H1 (cell line): ENCODE measurements at regions not wholly inside any gene's neighbourhood (a gene's known extent, or its start where the extent isn't known, plus 50 kb on each side); places are given as distances from the start of the nearest gene placed in this dataset.

Source experiments
- CTCF ChIP-seq, 3 experiments: IDR thresholded peaks; 1 replicate in 2 of 3; 2 replicates in 1 of 3; pipeline versions ENCODE4 v1.5.1 to v1.6.1; 2011; ENCODE audit warnings: low read length in 3 of 3, mild to moderate bottlenecking in 3 of 3, inconsistent platforms in 2 of 3, low read depth in 1 of 3, moderate library complexity in 1 of 3; ENCODE audit not compliant: insufficient read depth in 1 of 3; ENCODE audit errors: control extremely low read depth in 1 of 3
- EZH2 ChIP-seq: fragments of 200-600 bp; sonication (generic); IDR thresholded peaks from 2 replicates; pipeline ENCODE4 v1.7.1; 2012; ENCODE audit warnings: low read depth, mild to moderate bottlenecking, moderate library complexity, low read length, inconsistent platforms; ENCODE audit not compliant: severe bottlenecking
- KDM5A ChIP-seq: fragments of 200-600 bp; IDR thresholded peaks from 2 replicates; pipeline ENCODE4 v1.7.1; 2012; ENCODE audit warnings: mild to moderate bottlenecking, low read length, inconsistent platforms, mixed read lengths
- NANOG ChIP-seq: IDR thresholded peaks from 2 replicates; pipeline ENCODE4 v1.6.1; 2011; ENCODE audit warnings: low read length, low read depth, mild to moderate bottlenecking, inconsistent platforms; ENCODE audit not compliant: insufficient read depth, poor library complexity, severe bottlenecking
- POLR2AphosphoS5 ChIP-seq: IDR thresholded peaks from 2 replicates; pipeline ENCODE4 v1.6.1; 2011; ENCODE audit warnings: low read depth, low read length
- SP1 ChIP-seq: IDR thresholded peaks from 2 replicates; pipeline ENCODE4 v1.6.1; 2011; ENCODE audit warnings: low read depth, low read length
- SUZ12 ChIP-seq: fragments of 200-600 bp; sonication (generic); IDR thresholded peaks from 2 replicates; pipeline ENCODE4 v1.6.1; 2012; ENCODE audit warnings: mild to moderate bottlenecking, inconsistent platforms, low read length, moderate library complexity, mixed read lengths
- TAF1 ChIP-seq: IDR thresholded peaks from 2 replicates; pipeline ENCODE4 v1.6.1; 2011; ENCODE audit warnings: mild to moderate bottlenecking, low read depth, low read length
- TAF7 ChIP-seq: optimal IDR thresholded peaks from 2 replicates; pipeline ENCODE3; 2011; ENCODE audit warnings: low read depth, mild to moderate bottlenecking, inconsistent platforms, low read length, moderate library complexity, borderline replicate concordance
- TCF12 ChIP-seq: IDR thresholded peaks from 2 replicates; pipeline ENCODE4 v1.6.1; 2011; ENCODE audit warnings: low read depth, mild to moderate bottlenecking, low read length
- TEAD4 ChIP-seq: IDR thresholded peaks from 2 replicates; pipeline ENCODE4 v1.6.1; 2012; ENCODE audit warnings: low read depth, low read length, inconsistent platforms, mixed read lengths
- TF ChIP-seq, protein P1 (sequence below): IDR thresholded peaks from 2 replicates; pipeline ENCODE4 v1.6.1; 2012; ENCODE audit warnings: low read length, inconsistent platforms

DNA sequence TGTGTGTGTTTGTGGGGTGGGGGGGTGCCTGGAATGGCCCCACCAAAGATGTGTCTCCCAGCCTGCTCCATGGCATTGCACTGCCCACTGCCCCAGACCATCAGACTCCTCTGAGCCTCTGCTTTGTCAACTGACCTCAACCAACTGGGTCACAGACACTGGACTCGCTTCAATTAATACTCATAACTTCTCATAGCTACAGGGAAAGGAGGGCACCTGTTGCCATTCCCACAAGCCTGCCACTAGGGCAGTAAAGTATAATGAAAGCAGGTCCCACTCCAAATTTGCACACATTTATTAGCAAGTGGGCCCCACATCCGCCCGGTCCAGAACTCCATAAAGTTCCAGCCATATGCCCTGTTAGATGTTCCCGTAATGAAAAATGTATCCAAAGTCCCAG is 70.5 kb upstream of the PRDM11 start:
- TF ChIP-seq TEAD4 (no peak), EZH2 (no peak), CTCF (IDR thresholded peaks at IDR 0.05; ENCODE audit: control extremely low read depth in 1 of 3, insufficient read depth in 1 of 3, low read depth in 1 of 3, low read length in 3 of 3) (no peak), POLR2AphosphoS5 (no peak), NANOG (no peak), SUZ12 (no peak), TAF7 (no peak), KDM5A (no peak), TAF1 (no peak), SP1 (no peak), TCF12 (no peak)
- TF ChIP-seq, protein P1, sequence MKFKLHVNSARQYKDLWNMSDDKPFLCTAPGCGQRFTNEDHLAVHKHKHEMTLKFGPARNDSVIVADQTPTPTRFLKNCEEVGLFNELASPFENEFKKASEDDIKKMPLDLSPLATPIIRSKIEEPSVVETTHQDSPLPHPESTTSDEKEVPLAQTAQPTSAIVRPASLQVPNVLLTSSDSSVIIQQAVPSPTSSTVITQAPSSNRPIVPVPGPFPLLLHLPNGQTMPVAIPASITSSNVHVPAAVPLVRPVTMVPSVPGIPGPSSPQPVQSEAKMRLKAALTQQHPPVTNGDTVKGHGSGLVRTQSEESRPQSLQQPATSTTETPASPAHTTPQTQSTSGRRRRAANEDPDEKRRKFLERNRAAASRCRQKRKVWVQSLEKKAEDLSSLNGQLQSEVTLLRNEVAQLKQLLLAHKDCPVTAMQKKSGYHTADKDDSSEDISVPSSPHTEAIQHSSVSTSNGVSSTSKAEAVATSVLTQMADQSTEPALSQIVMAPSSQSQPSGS = no peak
